H9 (cell line): ENCODE measurements at regions not wholly inside any gene's neighbourhood (a gene's known extent, or its start where the extent isn't known, plus 50 kb on each side); places are given as distances from the start of the nearest gene placed in this dataset.

ENCODE experiments used
- DNase-seq: peaks from one replicate; pipeline ENCODE4 v3.0.0-alpha.2; 2017
- H2AFZ ChIP-seq: one replicate; pipeline ENCODE4 v1.6.1; 2013; ENCODE audit warnings: mild to moderate bottlenecking, low read length, control low read depth, moderate library complexity
- H2AK5ac ChIP-seq: 2 replicates; pipeline ENCODE4 v1.6.1; 2013; ENCODE audit warnings: low read length, control low read depth, mixed read lengths; ENCODE audit not compliant: insufficient read length
- H2BK120ac ChIP-seq: one replicate; pipeline ENCODE4 v1.6.1; 2013; ENCODE audit warnings: low read depth, mild to moderate bottlenecking, low read length, control low read depth, inconsistent platforms; ENCODE audit not compliant: poor library complexity, severe bottlenecking
- H2BK12ac ChIP-seq: 2 replicates; pipeline ENCODE4 v1.6.1; 2013; ENCODE audit warnings: low read length, control low read depth, mixed read lengths, low read depth; ENCODE audit not compliant: insufficient read length
- H2BK15ac ChIP-seq: 2 replicates; pipeline ENCODE4 v1.6.1; 2013; ENCODE audit warnings: low read depth, low read length, control low read depth
- H2BK20ac ChIP-seq: one replicate; pipeline ENCODE4 v1.6.1; 2013; ENCODE audit warnings: low read depth, mild to moderate bottlenecking, low read length, control low read depth, inconsistent platforms; ENCODE audit not compliant: poor library complexity, severe bottlenecking
- H2BK5ac ChIP-seq: 2 replicates; pipeline ENCODE4 v1.6.1; 2013; ENCODE audit warnings: low read length, control low read depth, mixed read lengths; ENCODE audit not compliant: insufficient read length
- H3K14ac ChIP-seq: 2 replicates; pipeline ENCODE4 v1.6.1; 2013; ENCODE audit warnings: low read length, control low read depth; ENCODE audit not compliant: insufficient read depth
- H3K18ac ChIP-seq: 2 replicates; pipeline ENCODE4 v1.6.1; 2013; ENCODE audit warnings: low read depth, mild to moderate bottlenecking, mixed read lengths, low read length, control low read depth; ENCODE audit not compliant: insufficient read length
- H3K23ac ChIP-seq: 2 replicates; pipeline ENCODE4 v1.6.1; 2013; ENCODE audit warnings: low read length, control low read depth, mixed read lengths, low read depth; ENCODE audit not compliant: insufficient read length
- H3K23me2 ChIP-seq: 2 replicates; pipeline ENCODE4 v1.6.1; 2013; ENCODE audit warnings: low read depth, mild to moderate bottlenecking, mixed read lengths, low read length, control low read depth; ENCODE audit not compliant: insufficient read length, poor library complexity, severe bottlenecking
- H3K27ac ChIP-seq: 2 replicates; pipeline ENCODE4 v1.5.1; 2013; ENCODE audit warnings: low read length, control low read depth, mixed read lengths, low read depth; ENCODE audit not compliant: insufficient read length
- H3K27me3 ChIP-seq: 2 replicates; pipeline ENCODE4 v1.6.1; 2013; ENCODE audit warnings: low read length, control low read depth, inconsistent platforms; ENCODE audit not compliant: insufficient read depth
- H3K4ac ChIP-seq: 2 replicates; pipeline ENCODE4 v1.6.1; 2013; ENCODE audit warnings: low read depth, mild to moderate bottlenecking, control low read depth, inconsistent platforms, low read length, moderate library complexity
- H3K4me1 ChIP-seq: 2 replicates; pipeline ENCODE4 v1.6.1; 2013; ENCODE audit warnings: low read length, control low read depth, inconsistent platforms; ENCODE audit not compliant: insufficient read depth
- H3K4me2 ChIP-seq: 2 replicates; pipeline ENCODE4 v1.6.1; 2013; ENCODE audit warnings: low read length, control low read depth, mixed read lengths; ENCODE audit not compliant: insufficient read length, insufficient read depth
- H3K56ac ChIP-seq: 2 replicates; pipeline ENCODE4 v1.6.1; 2013; ENCODE audit warnings: low read depth, mild to moderate bottlenecking, mixed read lengths, low read length, control low read depth; ENCODE audit not compliant: insufficient read length
- H3K79me1 ChIP-seq: 2 replicates; pipeline ENCODE4 v1.6.1; 2013; ENCODE audit warnings: low read depth, mild to moderate bottlenecking, moderate library complexity, low read length, control low read depth, inconsistent platforms; ENCODE audit not compliant: insufficient read depth, poor library complexity, severe bottlenecking
- H3K79me2 ChIP-seq: 2 replicates; pipeline ENCODE4 v1.6.1; 2013; ENCODE audit warnings: low read length, control low read depth, inconsistent platforms; ENCODE audit not compliant: insufficient read depth
- H3K9ac ChIP-seq: 2 replicates; pipeline ENCODE4 v1.6.1; 2013; ENCODE audit warnings: low read length, control low read depth, mixed read lengths; ENCODE audit not compliant: insufficient read length; ENCODE audit errors: extremely low read depth
- H3K9me3 ChIP-seq: one replicate; pipeline ENCODE4 v1.6.1; 2013; ENCODE audit warnings: low read depth, low read length, inconsistent platforms; ENCODE audit not compliant: control insufficient read depth
- H3T11ph ChIP-seq: one replicate; pipeline ENCODE4 v1.6.1; 2013; ENCODE audit warnings: mild to moderate bottlenecking, low read length, control low read depth, inconsistent platforms
- H4K20me1 ChIP-seq: one replicate; pipeline ENCODE4 v1.6.1; 2013; ENCODE audit not compliant: control insufficient read depth, insufficient read length, insufficient read depth
- H4K5ac ChIP-seq: 2 replicates; pipeline ENCODE4 v1.6.1; 2013; ENCODE audit warnings: low read depth, mild to moderate bottlenecking, mixed read lengths, low read length, control low read depth; ENCODE audit not compliant: insufficient read length
- H4K8ac ChIP-seq: replicated peaks from 2 replicates; pipeline ENCODE4 v1.6.1; 2013; ENCODE audit warnings: low read length, control low read depth, mixed read lengths, low read depth; ENCODE audit not compliant: insufficient read length
- H4K91ac ChIP-seq: 2 replicates; pipeline ENCODE4 v1.6.1; 2013; ENCODE audit warnings: low read depth, mild to moderate bottlenecking, moderate library complexity, mixed read lengths, low read length, control low read depth; ENCODE audit not compliant: insufficient read length
- H3K27ac Mint-ChIP-seq, 3 experiments: 2 replicates in 2 of 3; 3 replicates in 1 of 3; pipeline ENCODE4 v1.8.0; 2020 to 2021; ENCODE audit warnings: mixed read lengths in 3 of 3, mild to moderate bottlenecking in 1 of 3, moderate library complexity in 1 of 3
- H3K27me3 Mint-ChIP-seq: 2 replicates; pipeline ENCODE4 v1.8.0; 2021; ENCODE audit warnings: low read depth, mild to moderate bottlenecking, moderate library complexity, mixed read lengths
- H3K36me3 Mint-ChIP-seq, 3 experiments: 2 replicates in 2 of 3; 3 replicates in 1 of 3; pipeline ENCODE4 v1.8.0; 2020 to 2021; ENCODE audit warnings: low read depth in 3 of 3, mixed read lengths in 3 of 3; ENCODE audit not compliant: insufficient read depth in 1 of 3
- H3K4me1 Mint-ChIP-seq, 2 experiments: 2 replicates each; pipeline ENCODE4 v1.8.0; 2020; ENCODE audit warnings: mixed read lengths in 2 of 2
- H3K4me3 Mint-ChIP-seq, 2 experiments: 2 replicates in 1 of 2; 3 replicates in 1 of 2; pipeline ENCODE4 v1.8.0; 2020 to 2021; ENCODE audit warnings: mild to moderate bottlenecking in 2 of 2, mixed read lengths in 2 of 2, moderate library complexity in 1 of 2
- H3K9me3 Mint-ChIP-seq, 2 experiments: 2 replicates in 1 of 2; 3 replicates in 1 of 2; pipeline ENCODE4 v1.8.0; 2020; ENCODE audit warnings: mild to moderate bottlenecking in 2 of 2, mixed read lengths in 2 of 2, moderate library complexity in 1 of 2
- WGBS: extraction: QIAGEN DNeasy Blood & Tissue Kit; methylation state at CpG from one replicate; pipeline ENCODE4 v1.1.7; 2013; ENCODE audit warnings: missing lambda C conversion rate, low lambda C conversion rate, mixed read lengths; ENCODE audit not compliant: insufficient read length; ENCODE audit errors: extremely low coverage; 5-methylcytosine and 5-hydroxymethylcytosine counted together
- TF ChIP-seq, protein P1 (sequence below): fragments of 200-600 bp; sonication (generic); conservative IDR thresholded peaks from 3 replicates; pipeline ENCODE4 v1.8.0; 2021; ENCODE audit warnings: antibody characterized with exemption, mild to moderate bottlenecking

GRCh38 chr13:29958476-29958875, 108.1 kb upstream of the UBL3 start:
- Mint-ChIP-seq H3K4me3 (no peak overlapping the region), H3K27me3 (peaks cover 6% of the 10 kb centered on the region), H3K27ac (no peak overlapping the region), H3K4me1 (peaks cover 59 to 66% of the 10 kb centered on the region in 2 experiments), H3K9me3 (no peaks in the 10 kb centered on the region), H3K36me3 (peaks cover 0 to 3% (median 0%) of the 10 kb centered on the region in 3 experiments; a peak in 1 of 7 replicates)
- Histone ChIP-seq H3K27ac (no peak overlapping the region), H3K79me1 (no peaks in the 10 kb centered on the region), H2BK120ac (no peak overlapping the region), H3K27me3 (no peaks in the 10 kb centered on the region), H3K14ac (no peak overlapping the region), H4K20me1 (no peaks in the 10 kb centered on the region), H2BK12ac (no peak overlapping the region), H4K5ac (no peak overlapping the region), H4K8ac (no peak overlapping the region), H2AFZ (no peak overlapping the region), H3K9ac (no peak overlapping the region), H3K56ac (no peak overlapping the region), H3K79me2 (no peaks in the 10 kb centered on the region), H3K4me1 (peaks cover 22% of the 10 kb centered on the region), H2BK20ac (no peak overlapping the region), H4K91ac (no peak overlapping the region), H3K23ac (no peak overlapping the region), H3K4me2 (no peak overlapping the region), H3K9me3 (no peaks in the 10 kb centered on the region), H2AK5ac (no peak overlapping the region), H3K4ac (no peak overlapping the region), H3K18ac (no peak overlapping the region), H2BK15ac (no peak overlapping the region), H3T11ph (no peak overlapping the region), H2BK5ac (no peak overlapping the region), H3K23me2 (no peaks in the 10 kb centered on the region)
- DNase-seq = no peak
- TF ChIP-seq, protein P1, sequence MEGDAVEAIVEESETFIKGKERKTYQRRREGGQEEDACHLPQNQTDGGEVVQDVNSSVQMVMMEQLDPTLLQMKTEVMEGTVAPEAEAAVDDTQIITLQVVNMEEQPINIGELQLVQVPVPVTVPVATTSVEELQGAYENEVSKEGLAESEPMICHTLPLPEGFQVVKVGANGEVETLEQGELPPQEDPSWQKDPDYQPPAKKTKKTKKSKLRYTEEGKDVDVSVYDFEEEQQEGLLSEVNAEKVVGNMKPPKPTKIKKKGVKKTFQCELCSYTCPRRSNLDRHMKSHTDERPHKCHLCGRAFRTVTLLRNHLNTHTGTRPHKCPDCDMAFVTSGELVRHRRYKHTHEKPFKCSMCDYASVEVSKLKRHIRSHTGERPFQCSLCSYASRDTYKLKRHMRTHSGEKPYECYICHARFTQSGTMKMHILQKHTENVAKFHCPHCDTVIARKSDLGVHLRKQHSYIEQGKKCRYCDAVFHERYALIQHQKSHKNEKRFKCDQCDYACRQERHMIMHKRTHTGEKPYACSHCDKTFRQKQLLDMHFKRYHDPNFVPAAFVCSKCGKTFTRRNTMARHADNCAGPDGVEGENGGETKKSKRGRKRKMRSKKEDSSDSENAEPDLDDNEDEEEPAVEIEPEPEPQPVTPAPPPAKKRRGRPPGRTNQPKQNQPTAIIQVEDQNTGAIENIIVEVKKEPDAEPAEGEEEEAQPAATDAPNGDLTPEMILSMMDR = no peak
- whole genome bisulfite sequencing = no CpG with 5 or more reads among the region's 3 CpGs
